ENCODE measurements at regions not wholly inside any gene's neighbourhood (a gene's known extent, or its start where the extent isn't known, plus 50 kb on each side); places are given as distances from the start of the nearest gene placed in this dataset.

- TF ChIP-seq NBN (conservative IDR thresholded peaks at IDR 0.05) (no peak), SMARCC2 (IDR thresholded peaks at IDR 0.05) (no peak), CTCF (CRISPR knock-in tag; IDR thresholded peaks at IDR 0.05) (no peak)
Measured at GRCh38 chr21:35643176-35643575, 417.1 kb downstream of the SETD4 start.

All from HepG2 (cell line).